ENCODE measurements at regions not wholly inside any gene's neighbourhood (a gene's known extent, or its start where the extent isn't known, plus 50 kb on each side); places are given as distances from the start of the nearest gene placed in this dataset.

GRCh38 chr5:96043446-96043845, 81.8 kb upstream of the ELL2 start:
- H3K9me3 Mint-ChIP-seq: peaks cover 10% of the 10 kb centered on the region
- TF ChIP-seq, protein P1, sequence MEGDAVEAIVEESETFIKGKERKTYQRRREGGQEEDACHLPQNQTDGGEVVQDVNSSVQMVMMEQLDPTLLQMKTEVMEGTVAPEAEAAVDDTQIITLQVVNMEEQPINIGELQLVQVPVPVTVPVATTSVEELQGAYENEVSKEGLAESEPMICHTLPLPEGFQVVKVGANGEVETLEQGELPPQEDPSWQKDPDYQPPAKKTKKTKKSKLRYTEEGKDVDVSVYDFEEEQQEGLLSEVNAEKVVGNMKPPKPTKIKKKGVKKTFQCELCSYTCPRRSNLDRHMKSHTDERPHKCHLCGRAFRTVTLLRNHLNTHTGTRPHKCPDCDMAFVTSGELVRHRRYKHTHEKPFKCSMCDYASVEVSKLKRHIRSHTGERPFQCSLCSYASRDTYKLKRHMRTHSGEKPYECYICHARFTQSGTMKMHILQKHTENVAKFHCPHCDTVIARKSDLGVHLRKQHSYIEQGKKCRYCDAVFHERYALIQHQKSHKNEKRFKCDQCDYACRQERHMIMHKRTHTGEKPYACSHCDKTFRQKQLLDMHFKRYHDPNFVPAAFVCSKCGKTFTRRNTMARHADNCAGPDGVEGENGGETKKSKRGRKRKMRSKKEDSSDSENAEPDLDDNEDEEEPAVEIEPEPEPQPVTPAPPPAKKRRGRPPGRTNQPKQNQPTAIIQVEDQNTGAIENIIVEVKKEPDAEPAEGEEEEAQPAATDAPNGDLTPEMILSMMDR (IDR thresholded peaks at IDR 0.05): no peak
- H3K4me1 Mint-ChIP-seq (ENCODE audit: low read depth): no peaks in the 10 kb centered on the region
- peaks cover 22% of the 10 kb centered on the region; the same call in 1 of the 2 replicates for H3K36me3 Mint-ChIP-seq (ENCODE audit: low read depth)
- no peak overlapping the region for H3K4me3 Mint-ChIP-seq
- no peaks in the 10 kb centered on the region for H3K27me3 Mint-ChIP-seq (ENCODE audit: insufficient read depth)
- H3K27ac Mint-ChIP-seq: no peak overlapping the region
- no peak for DNase-seq

DNA sequence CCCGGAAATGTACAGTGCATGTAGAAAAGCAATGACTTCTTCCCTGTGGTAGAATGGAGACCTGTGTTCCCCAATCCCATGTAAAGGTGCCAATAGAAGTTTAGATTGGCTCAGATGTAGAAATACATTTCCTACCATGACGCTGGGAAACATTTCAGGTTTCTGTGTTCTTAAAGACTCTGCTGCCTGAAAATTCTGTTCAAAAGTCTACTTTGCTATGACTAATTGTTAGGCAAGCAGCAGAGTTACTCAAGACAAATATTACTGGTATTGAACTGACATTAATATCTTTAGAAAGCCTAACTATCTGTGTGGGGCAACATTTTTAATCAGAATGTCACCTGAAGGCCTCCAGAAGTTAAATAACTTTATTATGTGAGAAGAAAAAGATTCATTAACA, 75.5 kb upstream of the ELL2 start:
- H3K4me1 Mint-ChIP-seq (ENCODE audit: low read depth): peaks cover 41% of the 10 kb centered on the region
- peak overlapping the region; percentile 73 for H3K27ac Mint-ChIP-seq
- peaks cover 49% of the 10 kb centered on the region for H3K36me3 Mint-ChIP-seq (ENCODE audit: low read depth)
- no peak overlapping the region for H3K4me3 Mint-ChIP-seq
- H3K27me3 Mint-ChIP-seq (ENCODE audit: insufficient read depth): no peaks in the 10 kb centered on the region
- DNase-seq: no peak
- TF ChIP-seq, protein P1 (IDR thresholded peaks at IDR 0.05): no peak
- H3K9me3 Mint-ChIP-seq: peaks cover 27% of the 10 kb centered on the region

DNA sequence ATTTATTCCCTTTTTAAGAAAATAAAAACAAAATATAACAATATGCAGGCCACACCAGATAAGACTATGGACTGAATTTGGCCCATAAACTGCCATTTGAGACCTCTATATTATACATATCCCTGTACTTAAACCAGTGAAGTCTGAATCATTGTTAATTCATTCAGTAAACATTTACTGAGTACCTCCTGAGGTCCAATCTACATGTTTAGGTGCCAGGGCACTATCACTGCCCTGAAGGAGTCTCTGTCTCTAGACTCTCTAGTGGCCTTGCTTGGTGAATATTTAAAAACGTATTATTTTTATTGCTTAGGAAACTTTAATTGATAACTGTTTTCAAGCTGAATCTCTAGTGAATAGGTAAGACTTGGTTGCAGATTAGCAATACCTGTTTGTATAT, 74.7 kb upstream of the ELL2 start:
- peak overlapping the region; percentile 21; the same call in 1 of the 2 replicates for H3K27ac Mint-ChIP-seq
- H3K27me3 Mint-ChIP-seq (ENCODE audit: insufficient read depth): no peaks in the 10 kb centered on the region
- DNase-seq: no peak
- peaks cover 28% of the 10 kb centered on the region for H3K9me3 Mint-ChIP-seq
- TF ChIP-seq, protein P1 (IDR thresholded peaks at IDR 0.05): no peak
- no peak overlapping the region for H3K4me3 Mint-ChIP-seq
- H3K4me1 Mint-ChIP-seq (ENCODE audit: low read depth): peaks cover 49% of the 10 kb centered on the region
- H3K36me3 Mint-ChIP-seq (ENCODE audit: low read depth): peaks cover 50% of the 10 kb centered on the region

DNA sequence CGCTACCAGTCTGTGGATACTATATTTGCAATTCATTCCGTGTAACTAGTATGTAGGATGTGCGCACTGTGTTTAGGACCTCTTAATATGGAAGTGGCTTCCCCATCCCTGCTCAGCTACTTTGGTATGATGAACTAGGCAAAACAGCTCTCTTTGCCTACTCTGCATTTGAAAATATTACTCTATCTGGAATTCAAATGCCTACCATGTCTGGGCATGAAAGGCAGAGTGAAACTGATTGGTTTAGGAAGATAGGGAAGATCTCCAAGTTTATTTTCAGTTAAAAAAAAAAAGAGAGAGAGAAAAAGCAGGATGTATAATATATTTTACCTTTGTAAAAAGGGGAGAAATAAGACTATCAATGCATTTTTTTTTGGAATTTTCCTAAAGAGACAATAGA, 74.1 kb upstream of the ELL2 start:
- no peak for DNase-seq
- Mint-ChIP-seq H3K4me3 (no peak overlapping the region), H3K9me3 (peaks cover 28% of the 10 kb centered on the region), H3K4me1 (ENCODE audit: low read depth) (peaks cover 52% of the 10 kb centered on the region), H3K36me3 (ENCODE audit: low read depth) (peaks cover 50% of the 10 kb centered on the region), H3K27me3 (ENCODE audit: insufficient read depth) (no peaks in the 10 kb centered on the region), H3K27ac (no peak overlapping the region)
- TF ChIP-seq, protein P1 (IDR thresholded peaks at IDR 0.05): no peak

DNA sequence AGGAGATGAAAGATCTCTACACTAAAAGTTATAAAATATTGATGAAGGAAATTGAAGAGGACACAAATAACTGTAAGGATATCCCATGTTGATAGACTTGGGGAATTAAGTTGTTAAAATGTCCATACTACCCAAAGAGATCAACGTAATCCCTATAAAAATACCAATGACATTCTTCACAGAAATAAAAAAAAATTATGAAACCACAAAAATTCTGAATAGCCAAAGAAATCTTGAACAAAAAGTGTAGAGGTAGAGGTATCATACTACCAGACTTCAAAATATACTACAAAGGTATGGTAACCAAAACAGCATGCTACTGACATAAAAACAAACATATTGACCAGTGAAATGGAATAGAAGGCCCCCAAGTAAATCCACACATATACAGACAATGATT, 71.5 kb upstream of the ELL2 start:
- peaks cover 17% of the 10 kb centered on the region for H3K9me3 Mint-ChIP-seq
- DNase-seq: no peak
- no peak overlapping the region; the same call in 1 of the 2 replicates for H3K4me3 Mint-ChIP-seq
- TF ChIP-seq, protein P1 (IDR thresholded peaks at IDR 0.05): no peak
- H3K4me1 Mint-ChIP-seq (ENCODE audit: low read depth): peaks cover 75% of the 10 kb centered on the region
- H3K36me3 Mint-ChIP-seq (ENCODE audit: low read depth): peaks cover 25% of the 10 kb centered on the region
- peak overlapping the region; percentile 89 for H3K27ac Mint-ChIP-seq
- no peaks in the 10 kb centered on the region for H3K27me3 Mint-ChIP-seq (ENCODE audit: insufficient read depth)

DNA sequence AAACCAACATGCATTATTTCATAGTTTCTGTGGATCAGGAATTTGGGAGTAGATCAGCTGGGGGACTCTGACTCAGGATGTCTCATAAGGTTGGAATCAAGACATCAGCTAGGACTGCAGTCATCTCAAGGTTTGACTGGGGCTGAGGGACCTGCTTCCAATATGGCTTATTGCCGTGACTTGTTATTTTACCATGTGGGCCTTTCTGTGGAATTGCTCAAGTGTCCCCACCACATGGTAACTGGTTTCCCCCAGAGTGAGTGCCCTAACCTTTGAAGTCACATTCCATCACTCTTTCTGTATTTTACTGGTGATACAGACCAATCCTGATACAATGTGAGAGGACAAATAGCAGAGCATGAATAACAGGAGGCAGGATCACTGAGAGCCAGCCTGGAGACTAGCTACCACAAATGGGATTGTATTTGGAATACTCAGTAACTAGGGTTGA, 70.2 kb upstream of the ELL2 start:
- peaks cover 22% of the 10 kb centered on the region for H3K36me3 Mint-ChIP-seq (ENCODE audit: low read depth)
- peak overlapping the region; percentile 55 for H3K4me3 Mint-ChIP-seq
- H3K9me3 Mint-ChIP-seq: peaks cover 17% of the 10 kb centered on the region
- TF ChIP-seq, protein P1 (IDR thresholded peaks at IDR 0.05): no peak
- peaks cover 76% of the 10 kb centered on the region for H3K4me1 Mint-ChIP-seq (ENCODE audit: low read depth)
- peak overlapping the region; percentile 89 for H3K27ac Mint-ChIP-seq
- DNase-seq: peak; percentile 89
- H3K27me3 Mint-ChIP-seq (ENCODE audit: insufficient read depth): no peaks in the 10 kb centered on the region

Measured in HFFc6 (cell line).